Stromal cell of bone marrow (primary cell): ENCODE measurements at regions not wholly inside any gene's neighbourhood (a gene's known extent, or its start where the extent isn't known, plus 50 kb on each side); places are given as distances from the start of the nearest gene placed in this dataset.

Experiments used
- DNase-seq: peaks from one replicate; pipeline ENCODE4 v3.0.0-alpha.2; 2012; ENCODE audit warnings: low read depth

DNA sequence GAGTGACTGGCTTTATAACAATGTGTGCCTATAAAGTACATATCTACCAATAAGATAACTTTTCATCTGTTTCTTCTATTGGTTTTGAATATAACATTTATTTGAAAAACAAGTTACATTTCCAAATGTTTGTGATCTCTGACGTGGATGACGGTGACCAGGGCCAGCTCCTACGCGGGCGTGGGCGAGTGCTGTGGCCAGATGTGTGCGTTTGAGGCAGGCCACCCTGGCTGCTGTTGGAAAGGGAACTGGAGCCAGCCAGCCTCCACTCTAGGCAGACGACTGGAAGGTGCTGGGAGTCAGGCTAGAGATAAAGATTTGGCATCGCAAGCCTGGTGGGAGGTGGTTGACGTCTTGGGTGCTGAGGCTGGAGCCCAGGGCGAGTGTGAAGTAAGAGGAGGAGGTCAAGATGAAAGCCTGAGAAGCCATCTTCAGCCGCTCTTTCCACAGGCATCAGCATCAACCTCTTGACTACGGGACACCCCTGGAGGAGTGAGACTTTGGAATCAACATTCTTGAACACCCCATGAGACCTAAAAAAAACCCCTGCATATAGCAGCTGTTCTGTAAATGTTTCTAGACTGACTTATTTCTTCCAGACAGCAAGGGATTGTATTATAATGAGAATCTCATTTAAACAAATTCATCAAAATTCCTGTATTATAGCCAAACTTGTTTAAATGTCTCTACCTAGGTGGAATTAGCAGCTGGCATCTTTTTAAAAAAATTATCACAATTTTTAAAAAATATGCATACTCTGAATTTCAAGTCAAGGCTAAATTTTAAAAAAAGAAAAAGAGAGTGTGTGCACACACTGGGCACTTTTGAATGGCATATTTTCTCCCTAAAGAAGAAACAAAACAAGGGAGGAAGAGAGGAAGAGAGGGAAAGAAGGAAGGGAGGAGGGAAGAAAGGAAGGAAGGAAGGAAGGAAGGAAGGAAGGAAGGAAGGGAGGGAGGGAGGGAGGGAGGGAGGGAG is 112.5 kb upstream of the SLC44A3 start:
- no peak for DNase-seq

DNA sequence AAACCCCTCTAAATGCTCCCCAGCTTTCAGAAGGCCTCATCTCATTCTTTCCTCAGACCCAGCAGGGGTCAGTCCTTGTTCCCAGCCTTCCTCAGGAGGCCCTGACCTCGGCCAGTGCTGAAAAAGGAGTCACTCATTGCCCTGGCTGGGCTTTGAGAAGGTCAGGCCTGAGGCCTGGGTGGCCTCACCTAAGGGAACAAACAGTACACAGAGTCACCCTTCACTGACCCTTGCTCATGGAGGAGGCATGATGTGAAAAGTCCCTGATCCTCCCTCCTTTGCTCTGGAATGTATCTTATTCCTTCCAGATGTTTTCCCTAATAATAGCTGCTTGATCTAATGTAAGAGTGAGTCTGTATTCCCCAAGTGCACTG is 117.7 kb upstream of the SLC44A3 start:
- DNase-seq, result no peak

DNA sequence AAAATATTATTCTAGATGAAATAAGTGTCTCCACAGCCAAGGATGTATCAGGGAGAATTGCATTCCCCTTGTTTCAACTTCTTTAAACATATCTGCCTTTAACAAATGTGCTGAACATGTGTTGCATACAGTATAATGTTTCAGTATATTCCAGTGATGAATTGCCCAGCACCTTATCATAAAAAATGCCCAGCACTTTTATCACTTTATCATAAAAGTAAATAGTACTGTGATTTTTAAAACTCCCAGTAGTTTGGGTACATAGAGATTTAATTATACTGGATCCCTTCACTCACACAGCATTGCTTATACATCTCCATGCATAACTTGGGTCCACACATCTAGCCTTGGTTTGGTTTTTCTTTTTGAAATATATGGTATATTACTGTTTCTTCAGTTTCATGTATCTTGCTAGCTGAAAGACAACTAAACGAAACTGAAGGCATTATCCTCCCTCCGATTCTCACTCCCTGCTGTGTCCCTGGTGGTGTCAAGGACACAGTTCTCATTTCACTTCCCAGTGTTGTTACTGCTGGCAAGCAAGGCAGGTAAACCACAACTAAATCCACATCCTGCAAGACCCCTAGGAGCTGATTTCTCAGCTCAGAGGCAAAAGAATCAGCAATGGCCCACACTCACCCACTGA is 118.2 kb upstream of the SLC44A3 start:
- no peak for DNase-seq

DNA sequence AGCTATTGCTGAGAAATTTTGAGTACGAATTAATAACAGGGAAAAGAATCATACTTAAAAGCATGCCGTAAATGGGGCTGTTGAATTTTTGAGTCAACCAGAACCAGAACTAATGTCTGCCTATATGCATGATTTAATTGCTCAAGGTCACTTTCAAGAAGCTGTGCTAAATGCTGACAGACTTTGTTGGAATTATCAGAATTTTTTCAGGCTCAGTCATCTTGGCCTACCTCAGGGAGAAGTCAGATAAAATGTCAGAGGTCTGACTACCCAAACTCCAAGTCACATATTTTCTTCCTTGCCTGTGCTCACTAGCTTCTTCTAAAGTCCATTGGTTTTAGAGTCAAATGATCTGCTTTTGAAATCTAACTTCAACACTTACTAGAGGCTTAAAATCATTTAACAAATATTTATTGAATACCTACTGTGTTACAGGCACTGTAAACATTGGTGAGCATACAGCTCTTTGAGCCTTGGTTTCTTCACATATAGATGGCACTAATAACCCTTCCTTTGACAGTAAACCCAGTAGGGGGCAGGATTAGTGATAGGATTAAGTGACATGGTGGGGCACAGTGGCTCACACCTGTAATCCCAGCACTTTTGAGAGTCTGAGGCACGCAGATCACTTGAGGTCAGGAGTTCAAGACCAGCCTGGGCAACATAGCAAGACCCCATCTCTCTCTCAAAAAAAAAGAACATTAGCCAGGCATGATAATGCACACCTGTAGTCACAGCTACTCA is 121.2 kb upstream of the SLC44A3 start:
- DNase-seq, result no peak

DNA sequence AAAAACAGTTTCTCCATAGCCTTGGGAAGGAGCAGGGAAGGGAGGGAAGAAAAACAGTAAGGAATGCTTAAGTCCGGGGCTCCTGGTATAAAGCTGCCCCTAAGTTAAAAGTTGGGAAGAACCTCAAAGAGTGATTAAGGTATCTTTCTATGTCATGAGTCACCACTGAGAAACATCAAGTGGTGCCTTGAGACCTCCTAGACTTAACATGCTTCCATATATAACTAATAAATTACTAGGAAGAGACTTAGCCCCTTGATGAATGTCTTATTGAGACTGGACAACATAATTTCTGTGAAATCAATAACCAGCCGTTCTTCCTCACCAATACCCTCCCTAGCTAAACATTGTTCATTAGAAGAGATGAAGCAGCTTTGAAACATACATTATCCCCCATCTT is 121.8 kb upstream of the SLC44A3 start:
- DNase-seq, result no peak

DNA sequence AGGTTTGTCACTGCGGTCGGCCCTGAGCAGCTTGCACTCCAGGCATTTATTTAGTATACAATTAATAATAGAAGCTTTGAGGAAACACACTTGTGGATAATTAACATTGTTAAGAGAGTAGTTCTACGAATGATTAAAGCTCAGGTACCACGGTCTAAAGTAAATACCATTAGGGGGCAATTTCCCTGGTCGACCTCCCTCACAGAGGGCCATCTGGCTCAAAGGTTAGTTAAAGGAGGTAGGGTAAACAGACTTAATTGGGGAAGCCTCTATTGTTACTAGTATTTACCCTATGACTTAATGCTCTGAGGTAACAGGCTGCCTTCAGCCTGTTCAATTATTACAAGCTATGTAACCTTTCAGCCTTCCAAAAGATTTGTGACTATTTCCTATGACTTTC is 122.3 kb upstream of the SLC44A3 start:
- no peak for DNase-seq

DNA sequence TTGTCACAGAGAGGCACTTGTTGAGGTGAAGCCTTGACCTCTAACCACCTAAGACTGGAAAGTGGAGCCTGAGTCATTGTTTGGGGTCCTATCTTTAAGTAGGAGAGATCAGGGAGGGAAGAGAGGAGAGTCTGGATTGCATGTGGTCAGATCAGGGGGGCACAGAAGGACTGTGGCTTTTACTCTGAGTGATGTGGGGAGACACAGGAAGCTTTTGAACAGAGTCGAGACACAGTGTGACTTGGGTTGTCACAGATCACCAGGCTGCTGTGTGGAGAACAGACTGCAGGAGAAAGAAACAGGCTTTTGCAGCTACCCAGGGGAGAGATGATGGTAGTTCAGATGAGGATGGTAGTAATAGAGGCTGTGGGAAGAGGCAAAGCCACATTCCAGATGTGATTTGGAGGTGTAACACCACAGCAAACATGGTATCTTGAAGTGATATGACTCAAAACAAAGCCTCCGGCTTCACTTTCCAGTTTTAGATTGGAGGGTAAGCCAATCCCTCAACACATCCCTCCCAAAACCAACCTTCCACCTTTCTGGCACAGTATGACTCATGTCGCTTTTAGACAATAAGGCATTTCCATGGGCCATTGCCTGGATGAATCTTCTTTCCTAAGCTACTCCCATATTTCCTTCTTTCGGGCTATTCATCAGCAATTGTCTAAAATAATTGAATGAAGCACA is 125.8 kb upstream of the SLC44A3 start:
- no peak for DNase-seq

DNA sequence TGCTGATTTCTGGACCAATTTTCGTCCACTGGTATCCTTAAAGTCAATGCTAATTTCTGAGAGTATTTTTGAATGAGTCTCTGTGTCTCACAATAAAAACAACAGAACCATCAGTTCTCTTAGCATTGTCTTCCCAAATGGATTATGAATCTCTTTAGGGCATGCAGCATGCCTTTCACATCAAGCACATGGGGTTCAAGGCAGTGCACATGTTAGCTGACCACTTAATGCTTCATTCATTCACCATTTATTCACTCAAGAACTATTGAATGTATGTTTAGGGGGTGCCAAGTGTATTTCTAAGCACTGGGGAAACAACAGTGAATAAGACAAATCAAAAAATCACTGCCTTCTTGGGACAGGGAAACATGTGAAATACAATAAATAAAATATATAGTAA is 126.7 kb upstream of the SLC44A3 start:
- no peak for DNase-seq

DNA sequence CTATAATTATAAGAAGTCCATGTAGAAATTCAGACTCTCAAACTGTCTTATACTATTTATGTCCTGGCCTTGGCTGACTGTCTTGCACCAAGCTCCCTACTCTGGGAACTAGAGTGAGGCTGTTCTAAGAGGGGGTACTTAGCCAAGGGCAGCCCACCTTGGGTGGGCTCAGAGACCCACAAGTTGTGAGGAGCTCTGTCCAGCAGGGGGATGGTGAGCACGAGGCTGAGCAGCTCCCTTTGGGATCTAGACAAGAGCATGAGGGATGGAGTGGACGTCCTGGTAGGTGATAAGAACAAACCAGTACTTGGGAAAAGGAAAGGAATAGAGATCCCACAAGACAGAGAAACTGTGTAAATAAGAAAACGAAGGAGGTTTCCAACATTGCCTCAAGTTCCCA is 127.1 kb upstream of the SLC44A3 start:
- DNase-seq, result no peak

DNA sequence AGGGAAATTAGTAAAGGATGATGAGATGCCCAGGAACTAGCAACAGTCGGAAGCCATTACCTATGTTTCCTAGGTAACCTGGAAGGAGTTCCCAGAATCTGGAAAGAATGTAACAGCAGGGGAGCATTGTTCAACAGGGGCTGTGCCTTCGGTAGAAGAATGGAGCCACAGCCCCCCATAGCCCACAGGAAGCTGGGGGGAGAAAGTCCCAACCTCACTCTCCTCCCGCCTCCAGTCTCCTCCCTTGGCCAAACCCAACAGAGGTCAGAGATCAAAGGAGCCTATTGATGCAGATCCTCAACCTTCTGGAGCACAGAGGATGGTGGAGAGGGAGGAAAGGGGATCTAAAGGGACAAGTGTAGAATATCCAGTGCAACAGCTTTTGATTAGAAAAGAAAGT is 131.5 kb upstream of the SLC44A3 start:
- no peak for DNase-seq

DNA sequence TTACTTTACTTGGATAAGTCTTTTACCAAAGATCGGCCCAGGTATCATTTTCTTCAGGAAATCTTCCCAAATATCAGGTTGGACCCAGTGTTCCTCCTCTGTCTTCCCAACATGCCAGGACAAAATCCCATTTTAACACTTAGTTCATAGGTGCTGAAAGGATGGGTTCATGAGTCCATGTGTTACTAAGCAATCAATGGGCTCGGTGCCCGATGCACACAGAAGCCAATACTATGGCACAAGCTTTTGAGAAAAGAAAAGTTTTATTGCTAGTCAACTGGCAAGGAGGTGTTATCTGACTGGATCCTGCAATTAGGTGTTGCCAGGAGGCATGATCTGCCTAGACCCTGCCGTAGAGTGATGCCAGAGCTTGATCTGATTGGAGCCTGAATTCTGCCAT is 133.3 kb upstream of the SLC44A3 start:
- DNase-seq, result no peak

DNA sequence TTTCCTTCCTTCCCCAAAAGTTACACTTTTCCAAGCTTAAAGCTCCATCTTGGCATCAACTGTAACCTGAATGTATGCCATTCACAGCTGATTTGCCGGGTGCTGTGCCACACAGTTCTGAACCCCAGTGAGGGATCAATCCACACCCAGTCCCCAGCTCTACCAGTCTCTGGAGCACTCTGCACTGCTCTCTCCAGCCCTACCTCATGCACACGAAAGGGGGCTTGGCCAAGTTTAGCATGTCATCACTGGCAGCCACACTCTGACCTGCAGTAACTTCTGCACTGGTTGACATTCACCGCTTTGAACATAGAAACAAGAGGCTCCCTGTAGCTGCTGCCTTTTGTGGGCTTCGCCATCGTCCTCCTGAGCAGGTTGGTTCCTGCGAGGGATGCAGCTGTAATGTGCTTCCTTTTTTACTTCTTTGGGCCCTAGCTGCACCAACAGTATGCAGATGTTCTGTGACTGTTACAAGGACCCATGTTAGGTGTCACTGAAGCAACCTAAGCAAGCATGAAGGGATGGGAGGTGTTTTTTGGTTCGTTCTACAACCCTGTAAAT is 135.4 kb upstream of the SLC44A3 start:
- no peak for DNase-seq

DNA sequence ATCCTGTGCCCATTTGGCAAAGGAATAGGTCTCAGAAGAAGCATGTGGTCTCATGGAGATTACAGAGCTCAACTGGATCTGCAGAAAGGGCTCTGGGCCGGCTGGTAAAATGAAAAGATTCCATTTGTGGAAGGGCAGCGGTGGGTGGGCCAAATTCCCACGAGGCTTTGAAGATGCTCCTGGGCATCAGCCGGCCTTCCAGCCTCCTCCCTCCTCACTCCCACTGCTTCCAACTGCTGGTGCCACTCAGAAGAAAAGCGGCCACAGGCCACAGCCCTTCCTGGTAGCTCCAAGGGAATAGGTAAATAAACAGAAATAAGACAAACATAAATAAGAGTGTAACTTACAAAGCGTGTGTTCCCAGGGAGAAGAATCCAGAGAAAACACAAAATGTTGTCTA is 136.3 kb upstream of the SLC44A3 start:
- no peak for DNase-seq

DNA sequence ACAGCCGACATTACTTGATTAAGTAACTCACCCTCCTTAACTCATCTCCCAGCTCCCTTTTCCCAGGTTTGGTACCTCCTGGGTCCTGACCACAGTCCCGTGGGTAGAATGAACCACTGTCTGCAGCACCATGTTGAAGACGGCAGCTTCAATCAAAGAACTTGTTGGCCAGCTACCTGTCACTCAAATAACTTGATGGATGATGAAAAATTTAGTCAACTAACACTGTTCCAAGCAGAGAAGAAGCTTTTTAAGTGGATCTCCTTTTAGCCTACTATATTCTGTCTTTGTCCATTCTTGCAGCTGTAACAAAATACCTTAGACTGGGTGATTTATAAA is 138.4 kb upstream of the F3 start:
- DNase-seq, result no peak

DNA sequence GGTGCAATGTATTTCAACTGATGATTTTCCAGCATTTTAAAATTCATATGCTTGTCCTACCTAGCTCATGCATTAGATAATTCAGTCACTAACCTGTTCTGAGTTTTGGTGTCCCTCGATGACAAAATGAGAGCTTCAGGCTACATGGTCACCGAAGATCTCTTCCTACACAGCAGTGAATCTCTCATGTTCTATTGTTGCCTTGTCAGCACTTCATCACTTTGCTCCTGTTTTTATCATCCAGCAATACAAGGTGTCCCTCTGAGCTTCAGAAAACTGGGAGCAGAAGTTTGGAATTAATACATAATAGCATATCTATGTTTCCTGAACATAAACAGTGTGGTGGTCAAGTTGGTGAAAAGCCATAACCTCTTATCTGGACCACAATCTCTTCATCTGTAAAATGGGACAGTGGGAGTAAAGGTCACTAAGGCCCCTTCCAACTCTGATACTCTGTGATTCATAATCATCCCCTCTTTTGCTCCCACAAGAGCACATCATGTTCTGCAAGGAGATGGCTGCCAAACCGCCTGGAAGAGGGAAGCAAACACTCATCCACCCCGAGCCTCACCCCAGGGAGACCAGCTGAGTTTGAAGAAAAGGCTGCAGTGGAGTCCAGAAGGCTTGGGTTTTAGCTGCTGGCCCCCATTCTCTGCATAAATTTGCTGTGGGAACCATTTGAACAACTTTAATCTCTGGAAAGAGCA is 137.9 kb upstream of the F3 start:
- peak; percentile 53 for DNase-seq

DNA sequence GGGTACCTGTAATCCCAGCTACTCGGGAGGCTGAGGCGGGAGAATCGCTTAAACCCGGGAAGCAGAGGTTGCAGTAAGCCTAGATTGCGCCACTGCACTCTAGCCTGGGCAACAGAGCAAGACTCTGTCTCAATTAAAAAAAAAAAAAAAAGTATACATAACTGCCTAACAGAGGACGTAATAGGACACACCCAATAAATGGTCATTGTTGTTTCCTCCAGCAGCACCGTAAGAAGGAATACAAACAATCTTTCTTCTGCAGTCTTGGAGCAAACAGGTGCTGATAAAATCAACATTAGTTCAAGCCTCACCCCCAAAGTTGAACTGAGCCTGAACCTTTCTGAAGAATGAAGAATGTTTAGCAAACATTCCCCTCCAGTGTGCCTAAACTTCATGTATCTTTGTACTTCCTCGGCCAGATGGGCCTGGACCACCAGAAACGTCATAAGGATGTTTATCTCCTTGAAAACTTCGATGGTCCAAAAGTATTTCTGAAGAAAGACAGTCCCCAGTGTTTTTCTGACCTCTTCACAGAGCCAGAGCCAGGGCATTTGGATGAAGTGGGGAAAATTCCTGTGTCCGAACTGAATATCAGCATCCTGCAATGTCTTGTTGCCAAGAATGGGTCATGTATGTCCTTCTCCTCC is 136.8 kb upstream of the F3 start:
- no peak for DNase-seq

DNA sequence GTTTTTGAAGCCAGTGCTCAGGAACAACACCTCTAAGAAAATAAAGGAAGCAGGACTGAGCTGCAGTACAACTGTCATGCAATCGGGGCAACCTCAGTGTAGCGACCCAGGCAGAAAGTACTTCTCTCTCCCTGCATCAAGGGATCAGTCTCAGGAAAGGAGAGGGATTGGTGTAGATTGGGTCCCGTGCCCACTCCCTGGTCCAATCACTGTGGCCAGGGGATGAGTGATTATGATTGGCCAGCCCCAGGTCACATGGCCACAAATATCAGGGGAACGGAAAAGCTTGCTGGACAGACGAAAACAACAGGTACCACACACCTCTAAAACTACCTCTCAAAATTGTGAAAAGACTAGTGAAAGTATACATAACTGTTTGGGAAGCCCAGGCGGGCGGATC is 136.2 kb upstream of the F3 start:
- DNase-seq, result no peak

DNA sequence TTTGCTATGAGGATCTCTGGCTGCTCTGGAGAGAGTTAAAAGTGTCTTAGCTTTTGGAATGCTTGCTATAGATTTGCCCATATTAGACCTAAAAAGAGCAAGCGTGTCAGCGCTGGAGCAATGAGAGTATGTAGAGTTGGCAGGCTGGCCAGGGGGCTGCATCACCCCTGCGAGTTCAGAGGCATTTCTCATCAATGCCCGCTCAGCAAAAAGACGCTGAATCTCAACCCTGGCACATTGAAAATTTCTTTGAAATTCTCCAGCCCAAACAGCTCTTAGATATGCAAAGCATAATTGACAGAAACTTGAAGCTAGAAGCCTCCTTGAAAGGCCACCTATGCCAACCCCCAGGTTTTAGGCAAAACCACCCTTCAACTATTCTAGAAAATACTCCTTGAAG is 135.5 kb upstream of the F3 start:
- DNase-seq, result no peak

DNA sequence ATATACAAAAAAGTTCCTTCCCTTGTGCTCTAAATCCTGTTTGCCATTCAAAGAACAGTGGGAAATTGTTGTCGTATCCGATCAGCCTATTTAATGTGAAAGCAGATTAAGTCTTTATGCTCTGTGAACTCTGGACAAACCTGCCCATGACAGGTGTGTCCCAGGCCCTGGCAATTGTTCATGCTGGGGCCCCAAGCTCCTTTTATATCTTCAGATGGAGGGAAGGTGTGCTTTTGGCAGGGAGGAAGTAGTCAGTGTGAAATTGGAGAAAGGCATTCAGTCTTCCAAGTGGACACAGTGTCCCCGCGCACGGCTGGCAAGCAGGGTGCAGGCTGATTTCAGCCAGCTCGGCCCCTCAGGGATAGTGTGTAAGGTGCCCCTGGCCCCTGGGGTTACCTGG is 135.1 kb upstream of the F3 start:
- no peak for DNase-seq

DNA sequence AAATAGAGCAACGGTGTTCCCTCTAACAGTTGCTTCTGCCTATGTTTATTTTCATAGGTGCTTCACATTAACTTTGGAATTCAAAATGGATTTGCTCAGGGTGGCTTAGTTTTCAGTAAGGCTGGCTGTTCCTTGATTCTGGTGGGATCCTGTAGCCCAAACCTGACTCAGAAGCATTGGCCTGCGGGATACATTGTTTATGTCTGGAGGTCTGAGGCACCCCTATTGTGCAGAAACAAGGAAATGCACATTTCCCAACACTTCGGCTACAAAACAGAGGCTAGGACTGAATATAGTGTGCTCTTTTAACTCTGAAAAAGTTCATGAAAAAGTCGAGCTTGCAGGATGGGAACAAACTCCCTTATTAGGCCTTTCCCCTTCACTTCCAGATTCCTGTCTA is 133.8 kb upstream of the F3 start:
- no peak for DNase-seq

DNA sequence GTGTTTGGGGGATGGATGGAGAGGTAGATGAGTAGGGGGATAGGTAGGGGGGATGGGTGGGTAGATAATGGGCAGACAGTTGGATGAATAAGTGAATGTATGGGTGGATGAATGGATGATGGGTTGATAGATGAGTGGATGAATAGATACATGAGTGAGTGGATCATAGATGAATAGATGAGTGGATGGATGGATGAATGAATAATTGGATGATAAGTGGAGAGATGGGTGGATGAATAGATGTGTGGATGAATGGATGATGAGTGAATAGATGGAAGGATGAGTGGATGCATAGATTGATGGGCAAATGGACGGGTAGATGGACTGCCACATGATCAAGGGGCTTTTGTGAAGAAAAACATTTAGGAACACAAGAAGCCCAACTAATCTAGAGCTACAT is 133.3 kb upstream of the F3 start:
- no peak for DNase-seq
